ENCODE measurements at regions not wholly inside any gene's neighbourhood (a gene's known extent, or its start where the extent isn't known, plus 50 kb on each side); places are given as distances from the start of the nearest gene placed in this dataset.
"Not testable (repeated sequence)": the region's sequence is repeated elsewhere in the genome, so short reads cannot be mapped to it uniquely, and the experiment has no call there.

DNA sequence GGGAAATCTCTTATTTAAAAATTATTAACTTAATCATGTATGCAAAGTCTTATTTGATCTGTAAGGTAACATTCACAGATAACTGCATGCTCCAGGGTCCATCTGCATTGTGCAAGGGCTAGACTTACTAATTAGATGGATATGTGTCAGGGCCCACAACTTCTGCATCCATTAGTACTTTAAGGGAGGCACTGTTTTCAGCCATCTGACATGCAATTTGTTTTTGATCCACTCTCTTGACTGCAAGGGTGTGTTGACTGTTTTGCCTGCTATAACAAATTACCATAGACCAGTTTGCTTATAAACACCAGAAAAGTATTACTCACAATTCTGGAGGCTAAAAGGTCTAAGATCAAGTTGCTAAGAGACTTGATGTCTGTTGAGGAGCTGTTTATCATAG lies 542.1 kb upstream of the HS3ST1 start:
- no peak overlapping the region for H3K4me3 ChIP-seq (ENCODE audit: low read depth in 1 of 3, low read length in 3 of 3)
- no peak for DNase-seq
- no peaks in the 10 kb centered on the region for H3K4me1 ChIP-seq (ENCODE audit: control insufficient read depth in 3 of 3, insufficient read depth in 2 of 3, low read depth in 1 of 3, low read length in 2 of 3)
- no peaks in the 10 kb centered on the region for H3K27me3 ChIP-seq (ENCODE audit: control insufficient read depth in 3 of 3, insufficient read depth in 3 of 3, low read length in 3 of 3)
- FAIRE-seq: no peak
- no peaks in the 10 kb centered on the region for H3K9me3 ChIP-seq (ENCODE audit: control insufficient read depth in 2 of 2, insufficient read depth in 1 of 2, low read depth in 1 of 2, low read length in 1 of 2)
- no peak overlapping the region for H3K27ac ChIP-seq (ENCODE audit: low read depth in 1 of 3, low read length in 2 of 3)
- no peaks in the 10 kb centered on the region for H3K36me3 ChIP-seq (ENCODE audit: control insufficient read depth in 3 of 3, insufficient read depth in 2 of 3, low read depth in 1 of 3, low read length in 3 of 3)

DNA sequence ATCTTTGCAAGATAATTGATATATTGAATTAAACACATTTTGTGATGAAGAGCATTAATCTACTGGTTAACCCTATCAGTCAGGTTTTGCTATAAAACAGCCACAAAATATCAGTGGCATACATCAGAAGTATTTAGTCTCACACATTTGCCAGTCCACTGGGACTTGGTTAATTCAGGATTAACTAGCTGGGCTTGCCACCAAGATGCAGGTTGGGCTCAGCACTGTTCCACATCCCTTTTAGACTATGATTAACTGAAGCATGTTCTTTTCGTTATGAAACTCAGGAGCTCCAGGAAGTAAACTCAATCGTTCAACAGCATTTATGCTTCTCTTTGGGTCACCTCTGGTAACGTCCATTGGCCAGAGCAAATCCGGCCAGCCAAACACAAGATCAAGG lies 538.1 kb upstream of the HS3ST1 start:
- Histone ChIP-seq H3K4me3 (ENCODE audit: low read depth in 1 of 3, low read length in 3 of 3) (no peak overlapping the region), H3K27me3 (ENCODE audit: control insufficient read depth in 3 of 3, insufficient read depth in 3 of 3, low read length in 3 of 3) (no peaks in the 10 kb centered on the region), H3K4me1 (ENCODE audit: control insufficient read depth in 3 of 3, insufficient read depth in 2 of 3, low read depth in 1 of 3, low read length in 2 of 3) (no peaks in the 10 kb centered on the region), H3K36me3 (ENCODE audit: control insufficient read depth in 3 of 3, insufficient read depth in 2 of 3, low read depth in 1 of 3, low read length in 3 of 3) (no peaks in the 10 kb centered on the region), H3K9me3 (ENCODE audit: control insufficient read depth in 2 of 2, insufficient read depth in 1 of 2, low read depth in 1 of 2, low read length in 1 of 2) (no peaks in the 10 kb centered on the region), H3K27ac (ENCODE audit: low read depth in 1 of 3, low read length in 2 of 3) (no peak overlapping the region)
- WGBS, 3 donors: 62 to 68% (median 65%) methylated on average over 4 of the region's 4 CpGs
- FAIRE-seq (no peak), DNase-seq (no peak)

DNA sequence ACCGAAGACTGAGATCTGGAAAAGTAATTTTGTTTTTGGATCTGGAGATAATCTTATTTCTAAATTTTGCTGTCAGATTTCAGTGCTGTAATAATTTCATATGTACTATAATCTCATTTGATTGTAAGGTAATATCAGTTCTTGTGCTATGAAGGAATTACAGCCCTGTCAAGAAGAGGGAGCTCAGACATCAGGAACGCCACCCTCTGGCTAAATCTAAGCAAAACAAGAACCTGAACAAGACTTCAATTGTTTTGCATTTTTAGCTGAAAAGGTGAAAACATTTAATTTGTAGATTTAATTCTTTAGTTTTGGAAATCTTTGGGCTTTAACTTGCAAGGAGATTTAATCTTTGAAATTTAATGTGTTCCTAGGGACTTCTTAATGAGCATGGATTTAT lies 525.4 kb upstream of the HS3ST1 start:
- H3K27ac ChIP-seq (ENCODE audit: low read depth in 1 of 3, low read length in 2 of 3): no peak overlapping the region
- 46 to 59% (median 53%) methylated on average over 2 of the region's 2 CpGs for WGBS, 3 donors
- no peaks in the 10 kb centered on the region for H3K4me1 ChIP-seq (ENCODE audit: control insufficient read depth in 3 of 3, insufficient read depth in 2 of 3, low read depth in 1 of 3, low read length in 2 of 3)
- H3K36me3 ChIP-seq (ENCODE audit: control insufficient read depth in 3 of 3, insufficient read depth in 2 of 3, low read depth in 1 of 3, low read length in 3 of 3): no peaks in the 10 kb centered on the region
- FAIRE-seq (no peak), DNase-seq (peak; percentile 40 to 48)
- H3K27me3 ChIP-seq (ENCODE audit: control insufficient read depth in 3 of 3, insufficient read depth in 3 of 3, low read length in 3 of 3): no peaks in the 10 kb centered on the region
- H3K4me3 ChIP-seq (ENCODE audit: low read depth in 1 of 3, low read length in 3 of 3): no peak overlapping the region
- no peaks in the 10 kb centered on the region for H3K9me3 ChIP-seq (ENCODE audit: control insufficient read depth in 2 of 2, insufficient read depth in 1 of 2, low read depth in 1 of 2, low read length in 1 of 2)

- no peak for FAIRE-seq
- peak in 1 of 2 donors; percentile 33 for DNase-seq
These were observed 520.7 kb upstream of the HS3ST1 start for GRCh38 chr4:11949355-11949754.

GRCh38 chr4:11947629-11948028 lies 518.9 kb upstream of the HS3ST1 start:
- not testable (repeated sequence) for FAIRE-seq; H3K27ac ChIP-seq (ENCODE audit: low read depth in 1 of 3, low read length in 2 of 3); H3K9me3 ChIP-seq (ENCODE audit: control insufficient read depth in 2 of 2, insufficient read depth in 1 of 2, low read depth in 1 of 2, low read length in 1 of 2); DNase-seq; H3K36me3 ChIP-seq (ENCODE audit: control insufficient read depth in 3 of 3, insufficient read depth in 2 of 3, low read depth in 1 of 3, low read length in 3 of 3); H3K4me1 ChIP-seq (ENCODE audit: control insufficient read depth in 3 of 3, insufficient read depth in 2 of 3, low read depth in 1 of 3, low read length in 2 of 3); H3K4me3 ChIP-seq (ENCODE audit: low read depth in 1 of 3, low read length in 3 of 3); H3K27me3 ChIP-seq (ENCODE audit: control insufficient read depth in 3 of 3, insufficient read depth in 3 of 3, low read length in 3 of 3)
- 46 to 76% (median 50%) methylated on average over 1 of the region's 1 CpG for WGBS, 3 donors

More at GRCh38 chr4:11949355-11949754, 520.7 kb upstream of the HS3ST1 start:
- WGBS, 3 donors: 59 to 79% (median 68%) methylated on average over 3 of the region's 3 CpGs
- Histone ChIP-seq H3K4me3 (ENCODE audit: low read depth in 1 of 3, low read length in 3 of 3) (no peak overlapping the region), H3K36me3 (ENCODE audit: control insufficient read depth in 3 of 3, insufficient read depth in 2 of 3, low read depth in 1 of 3, low read length in 3 of 3) (no peaks in the 10 kb centered on the region), H3K27me3 (ENCODE audit: control insufficient read depth in 3 of 3, insufficient read depth in 3 of 3, low read length in 3 of 3) (no peaks in the 10 kb centered on the region), H3K4me1 (ENCODE audit: control insufficient read depth in 3 of 3, insufficient read depth in 2 of 3, low read depth in 1 of 3, low read length in 2 of 3) (no peaks in the 10 kb centered on the region), H3K27ac (ENCODE audit: low read depth in 1 of 3, low read length in 2 of 3) (no peak overlapping the region), H3K9me3 (ENCODE audit: control insufficient read depth in 2 of 2, insufficient read depth in 1 of 2, low read depth in 1 of 2, low read length in 1 of 2) (no peaks in the 10 kb centered on the region)

- no peak for DNase-seq
- no peaks in the 10 kb centered on the region for H3K4me1 ChIP-seq (ENCODE audit: control insufficient read depth in 3 of 3, insufficient read depth in 2 of 3, low read depth in 1 of 3, low read length in 2 of 3)
- H3K9me3 ChIP-seq (ENCODE audit: control insufficient read depth in 2 of 2, insufficient read depth in 1 of 2, low read depth in 1 of 2, low read length in 1 of 2): no peaks in the 10 kb centered on the region
- no peak for FAIRE-seq
- no peaks in the 10 kb centered on the region for H3K27me3 ChIP-seq (ENCODE audit: control insufficient read depth in 3 of 3, insufficient read depth in 3 of 3, low read length in 3 of 3)
- H3K36me3 ChIP-seq (ENCODE audit: control insufficient read depth in 3 of 3, insufficient read depth in 2 of 3, low read depth in 1 of 3, low read length in 3 of 3): no peaks in the 10 kb centered on the region
- H3K27ac ChIP-seq (ENCODE audit: low read depth in 1 of 3, low read length in 2 of 3): no peak overlapping the region
- no peak overlapping the region for H3K4me3 ChIP-seq (ENCODE audit: low read depth in 1 of 3, low read length in 3 of 3)
These were observed 509.2 kb upstream of the HS3ST1 start for GRCh38 chr4:11937941-11938340.

DNA sequence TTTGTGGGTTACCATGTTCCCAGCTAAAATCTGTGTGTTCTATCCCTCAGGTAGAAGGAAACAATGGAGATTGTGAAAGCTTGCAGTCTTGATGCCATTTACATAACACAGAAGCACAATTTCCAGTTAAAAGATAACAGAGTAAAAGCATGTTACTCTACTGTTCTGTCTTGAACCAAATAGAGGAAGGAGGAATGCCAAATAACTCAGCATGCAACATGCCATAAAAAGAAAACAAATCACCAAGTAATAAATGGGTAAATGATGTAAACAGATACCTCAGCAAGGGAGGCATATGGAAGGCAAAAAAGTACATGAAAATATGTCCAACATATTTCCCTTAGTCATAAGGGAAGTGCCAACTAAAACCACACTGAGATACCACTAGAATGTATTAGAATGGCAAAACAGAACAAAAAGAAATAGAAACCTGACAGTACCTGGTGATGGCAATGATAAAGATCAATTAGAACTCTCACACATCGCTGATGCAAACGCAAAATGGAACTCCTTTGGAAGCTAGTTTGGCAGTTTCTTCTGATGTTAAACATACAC lies 502.6 kb upstream of the HS3ST1 start:
- FAIRE-seq (no peak), DNase-seq (no peak)
- no peaks in the 10 kb centered on the region for H3K27me3 ChIP-seq (ENCODE audit: control insufficient read depth in 3 of 3, insufficient read depth in 3 of 3, low read length in 3 of 3)
- H3K9me3 ChIP-seq (ENCODE audit: control insufficient read depth in 2 of 2, insufficient read depth in 1 of 2, low read depth in 1 of 2, low read length in 1 of 2): no peaks in the 10 kb centered on the region
- 66 to 93% (median 67%) methylated on average over 2 of the region's 2 CpGs for WGBS, 3 donors
- H3K4me3 ChIP-seq (ENCODE audit: low read depth in 1 of 3, low read length in 3 of 3): no peak overlapping the region
- no peaks in the 10 kb centered on the region for H3K4me1 ChIP-seq (ENCODE audit: control insufficient read depth in 3 of 3, insufficient read depth in 2 of 3, low read depth in 1 of 3, low read length in 2 of 3)
- no peak overlapping the region for H3K27ac ChIP-seq (ENCODE audit: low read depth in 1 of 3, low read length in 2 of 3)
- no peaks in the 10 kb centered on the region for H3K36me3 ChIP-seq (ENCODE audit: control insufficient read depth in 3 of 3, insufficient read depth in 2 of 3, low read depth in 1 of 3, low read length in 3 of 3)

- H3K9me3 ChIP-seq (ENCODE audit: control insufficient read depth in 2 of 2, insufficient read depth in 1 of 2, low read depth in 1 of 2, low read length in 1 of 2): no peaks in the 10 kb centered on the region
- DNase-seq (no peak), FAIRE-seq (no peak)
- no peak overlapping the region for H3K4me3 ChIP-seq (ENCODE audit: low read depth in 1 of 3, low read length in 3 of 3)
- H3K27ac ChIP-seq (ENCODE audit: low read depth in 1 of 3, low read length in 2 of 3): no peak overlapping the region
- no peaks in the 10 kb centered on the region for H3K27me3 ChIP-seq (ENCODE audit: control insufficient read depth in 3 of 3, insufficient read depth in 3 of 3, low read length in 3 of 3)
- H3K4me1 ChIP-seq (ENCODE audit: control insufficient read depth in 3 of 3, insufficient read depth in 2 of 3, low read depth in 1 of 3, low read length in 2 of 3): no peaks in the 10 kb centered on the region
- no peaks in the 10 kb centered on the region for H3K36me3 ChIP-seq (ENCODE audit: control insufficient read depth in 3 of 3, insufficient read depth in 2 of 3, low read depth in 1 of 3, low read length in 3 of 3)
- WGBS, 3 donors: 67 to 81% (median 76%) methylated on average over 1 of the region's 1 CpG
These were observed 500.4 kb upstream of the HS3ST1 start for GRCh38 chr4:11929080-11929479.

DNA sequence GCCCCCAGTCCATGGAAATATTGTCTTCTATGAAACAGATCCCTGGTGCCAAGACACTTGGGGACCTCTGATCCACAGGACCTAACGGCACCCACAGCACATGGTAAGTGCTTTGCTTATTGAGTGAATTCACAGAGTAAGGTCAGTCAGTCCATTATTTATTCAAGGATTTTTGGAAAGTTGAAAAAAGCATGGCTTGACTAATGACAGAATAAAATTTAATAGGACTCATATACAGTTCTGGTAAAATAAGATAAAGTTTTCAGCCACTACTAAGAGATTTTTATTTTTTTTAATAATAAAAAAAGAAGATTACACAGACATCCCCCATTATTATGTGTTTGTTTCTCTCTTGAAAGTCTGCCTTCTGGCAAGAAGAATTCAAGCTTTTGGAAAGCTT lies 490.6 kb upstream of the HS3ST1 start:
- DNase-seq (no peak), FAIRE-seq (no peak)
- Histone ChIP-seq H3K27ac (ENCODE audit: low read depth in 1 of 3, low read length in 2 of 3) (no peak overlapping the region), H3K36me3 (ENCODE audit: control insufficient read depth in 3 of 3, insufficient read depth in 2 of 3, low read depth in 1 of 3, low read length in 3 of 3) (no peaks in the 10 kb centered on the region), H3K27me3 (ENCODE audit: control insufficient read depth in 3 of 3, insufficient read depth in 3 of 3, low read length in 3 of 3) (no peaks in the 10 kb centered on the region), H3K4me3 (ENCODE audit: low read depth in 1 of 3, low read length in 3 of 3) (no peak overlapping the region), H3K4me1 (ENCODE audit: control insufficient read depth in 3 of 3, insufficient read depth in 2 of 3, low read depth in 1 of 3, low read length in 2 of 3) (no peaks in the 10 kb centered on the region), H3K9me3 (ENCODE audit: control insufficient read depth in 2 of 2, insufficient read depth in 1 of 2, low read depth in 1 of 2, low read length in 1 of 2) (peaks cover 0 to 3% of the 10 kb centered on the region in 2 donors)
- 76 to 92% (median 82%) methylated on average over 1 of the region's 1 CpG for WGBS, 3 donors

Data from small intestine (tissue), 7 donors.